ENCODE measurements at regions not wholly inside any gene's neighbourhood (a gene's known extent, or its start where the extent isn't known, plus 50 kb on each side); places are given as distances from the start of the nearest gene placed in this dataset.

DNA sequence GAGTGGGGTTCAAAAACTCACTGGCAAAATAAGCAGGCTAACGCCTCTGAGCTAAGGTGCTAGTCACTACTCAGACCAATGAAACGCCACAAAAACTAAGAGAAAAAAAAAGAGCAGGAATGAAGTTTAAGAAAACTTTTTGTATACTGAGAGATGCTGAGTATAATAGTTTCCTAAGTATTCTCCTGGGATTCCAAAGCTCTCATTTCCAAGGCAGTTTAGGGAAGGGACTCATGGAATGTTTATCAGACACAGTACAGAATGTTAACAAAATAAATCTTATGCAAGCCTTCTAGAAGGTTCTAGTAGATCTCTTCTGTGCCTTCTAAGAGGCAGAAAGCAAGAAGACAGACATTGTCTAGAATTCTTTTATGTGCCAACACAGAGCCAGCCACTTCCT is 361.9 kb downstream of the MTRR start:
- RAD21 ChIA-PET (ENCODE audit: low non-redundant PET in 1 of 2, low total read pairs in 2 of 2, uncharacterized antibody in 2 of 2, unreplicated experiment in 2 of 2) = no interaction called here
- Histone ChIP-seq H3K4me1 (ENCODE audit: control insufficient read depth in 1 of 2, insufficient read depth in 2 of 2, low read length in 2 of 2) (no peaks in the 10 kb centered on the region), H3K79me2 (ENCODE audit: insufficient read depth, low read length) (no peaks in the 10 kb centered on the region), H3K4me3 (replicated peaks in 1 of 2; ENCODE audit: low read depth in 1 of 2, low read length in 2 of 2) (no peak overlapping the region), H3K4me2 (ENCODE audit: low read length) (no peak overlapping the region), H3K27ac (ENCODE audit: low read depth, low read length) (no peak overlapping the region), H2AFZ (ENCODE audit: low read depth, low read length, poor library complexity, severe bottlenecking) (no peak overlapping the region), H3K27me3 (ENCODE audit: insufficient read depth, low read length) (no peaks in the 10 kb centered on the region), H3K9me3 (ENCODE audit: control insufficient read depth in 1 of 2, insufficient read depth in 1 of 2, low read depth in 1 of 2, low read length in 2 of 2) (peaks cover 0 to 22% of the 10 kb centered on the region in 2 experiments; a peak in 2 of 4 replicates), H3K9ac (ENCODE audit: low read length) (no peak overlapping the region), H3K9me2 (ENCODE audit: insufficient read depth) (no peaks in the 10 kb centered on the region), H3K36me3 (ENCODE audit: control insufficient read depth in 1 of 2, insufficient read depth in 2 of 2, low read length in 2 of 2) (no peaks in the 10 kb centered on the region), H4K20me1 (ENCODE audit: insufficient read depth) (no peaks in the 10 kb centered on the region)
- DNase-seq (ENCODE audit: low read depth, low spot score) (no peak), ATAC-seq (no peak)
- no peak for TF ChIP-seq EZH2 (IDR thresholded peaks at IDR 0.05)
- BruUV-seq (replicated peaks) = no TSS peak
- intact Hi-C loops (cut with micrococcal nuclease) = no loop called here
- CTCF ChIA-PET = no interaction called here
- POLR2A ChIA-PET = no interaction called here

DNA sequence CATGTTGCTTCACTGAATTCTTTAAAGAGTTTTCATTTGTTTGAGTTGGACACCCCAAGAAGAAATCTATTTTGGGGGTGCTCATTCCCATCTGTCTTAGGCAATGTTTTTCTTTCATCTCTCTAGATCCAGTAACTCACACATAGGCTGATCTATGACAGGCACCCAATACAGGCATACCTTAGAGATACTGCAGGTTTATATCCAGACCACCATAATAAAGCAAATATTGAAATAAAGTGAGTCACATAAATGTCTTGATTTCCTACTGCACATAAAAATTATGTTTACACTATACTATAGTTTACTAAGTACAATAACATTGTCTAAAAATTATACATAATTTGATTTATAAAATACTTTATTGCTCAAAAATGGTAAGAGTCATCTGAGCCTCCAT is 364.5 kb downstream of the MTRR start:
- Histone ChIP-seq H3K9me2 (ENCODE audit: insufficient read depth) (no peaks in the 10 kb centered on the region), H3K4me3 (replicated peaks in 1 of 2; ENCODE audit: low read depth in 1 of 2, low read length in 2 of 2) (no peak overlapping the region), H3K27me3 (ENCODE audit: insufficient read depth, low read length) (no peaks in the 10 kb centered on the region), H3K27ac (ENCODE audit: low read depth, low read length) (no peak overlapping the region), H3K9me3 (ENCODE audit: control insufficient read depth in 1 of 2, insufficient read depth in 1 of 2, low read depth in 1 of 2, low read length in 2 of 2) (peaks cover 0 to 26% of the 10 kb centered on the region in 2 experiments; a peak in 2 of 4 replicates), H3K4me2 (ENCODE audit: low read length) (no peak overlapping the region), H3K36me3 (ENCODE audit: control insufficient read depth in 1 of 2, insufficient read depth in 2 of 2, low read length in 2 of 2) (no peaks in the 10 kb centered on the region), H3K9ac (ENCODE audit: low read length) (no peak overlapping the region), H4K20me1 (ENCODE audit: insufficient read depth) (no peaks in the 10 kb centered on the region), H3K79me2 (ENCODE audit: insufficient read depth, low read length) (no peaks in the 10 kb centered on the region), H3K4me1 (ENCODE audit: control insufficient read depth in 1 of 2, insufficient read depth in 2 of 2, low read length in 2 of 2) (no peaks in the 10 kb centered on the region), H2AFZ (ENCODE audit: low read depth, low read length, poor library complexity, severe bottlenecking) (no peak overlapping the region)
- no TSS peak for BruUV-seq (replicated peaks)
- DNase-seq (ENCODE audit: low read depth, low spot score) (no peak), ATAC-seq (no peak)
- intact Hi-C loops (cut with micrococcal nuclease) = no loop called here
- ChIA-PET CTCF (no interaction called here), POLR2A (no interaction called here), RAD21 (ENCODE audit: low non-redundant PET in 1 of 2, low total read pairs in 2 of 2, uncharacterized antibody in 2 of 2, unreplicated experiment in 2 of 2) (no interaction called here)
- TF ChIP-seq EGR1 (IDR thresholded peaks at IDR 0.05; ENCODE audit: low read depth) = no peak
- no peak for TF ChIP-seq POLR2A (IDR thresholded peaks at IDR 0.05; ENCODE audit: borderline replicate concordance, extremely low read depth, insufficient read depth, insufficient read length)
- TF ChIP-seq ZNF274 (IDR thresholded peaks at IDR 0.05; ENCODE audit: low read depth, low read length) = no peak
- TF ChIP-seq, protein P1, sequence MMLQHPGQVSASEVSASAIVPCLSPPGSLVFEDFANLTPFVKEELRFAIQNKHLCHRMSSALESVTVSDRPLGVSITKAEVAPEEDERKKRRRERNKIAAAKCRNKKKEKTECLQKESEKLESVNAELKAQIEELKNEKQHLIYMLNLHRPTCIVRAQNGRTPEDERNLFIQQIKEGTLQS (IDR thresholded peaks at IDR 0.05) = no peak
- no peak for TF ChIP-seq TCF7L2 (IDR thresholded peaks at IDR 0.05; ENCODE audit: borderline replicate concordance, extremely low read depth, insufficient read depth, insufficient read length)
- TF ChIP-seq ELF1 (IDR thresholded peaks at IDR 0.05; ENCODE audit: borderline replicate concordance, low read depth) = no peak
- TF ChIP-seq, protein P2, sequence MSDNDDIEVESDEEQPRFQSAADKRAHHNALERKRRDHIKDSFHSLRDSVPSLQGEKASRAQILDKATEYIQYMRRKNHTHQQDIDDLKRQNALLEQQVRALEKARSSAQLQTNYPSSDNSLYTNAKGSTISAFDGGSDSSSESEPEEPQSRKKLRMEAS (IDR thresholded peaks at IDR 0.05) = no peak
- no peak for TF ChIP-seq RAD21 (IDR thresholded peaks at IDR 0.05; ENCODE audit: low read depth)
- no peak for TF ChIP-seq CBX3 (IDR thresholded peaks at IDR 0.05; ENCODE audit: low read depth)
- TF ChIP-seq, protein P3, sequence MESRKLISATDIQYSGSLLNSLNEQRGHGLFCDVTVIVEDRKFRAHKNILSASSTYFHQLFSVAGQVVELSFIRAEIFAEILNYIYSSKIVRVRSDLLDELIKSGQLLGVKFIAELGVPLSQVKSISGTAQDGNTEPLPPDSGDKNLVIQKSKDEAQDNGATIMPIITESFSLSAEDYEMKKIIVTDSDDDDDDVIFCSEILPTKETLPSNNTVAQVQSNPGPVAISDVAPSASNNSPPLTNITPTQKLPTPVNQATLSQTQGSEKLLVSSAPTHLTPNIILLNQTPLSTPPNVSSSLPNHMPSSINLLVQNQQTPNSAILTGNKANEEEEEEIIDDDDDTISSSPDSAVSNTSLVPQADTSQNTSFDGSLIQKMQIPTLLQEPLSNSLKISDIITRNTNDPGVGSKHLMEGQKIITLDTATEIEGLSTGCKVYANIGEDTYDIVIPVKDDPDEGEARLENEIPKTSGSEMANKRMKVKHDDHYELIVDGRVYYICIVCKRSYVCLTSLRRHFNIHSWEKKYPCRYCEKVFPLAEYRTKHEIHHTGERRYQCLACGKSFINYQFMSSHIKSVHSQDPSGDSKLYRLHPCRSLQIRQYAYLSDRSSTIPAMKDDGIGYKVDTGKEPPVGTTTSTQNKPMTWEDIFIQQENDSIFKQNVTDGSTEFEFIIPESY (IDR thresholded peaks at IDR 0.05; ENCODE audit: extremely low read depth, insufficient replicate concordance, low read length) = no peak
- TF ChIP-seq, protein P4, sequence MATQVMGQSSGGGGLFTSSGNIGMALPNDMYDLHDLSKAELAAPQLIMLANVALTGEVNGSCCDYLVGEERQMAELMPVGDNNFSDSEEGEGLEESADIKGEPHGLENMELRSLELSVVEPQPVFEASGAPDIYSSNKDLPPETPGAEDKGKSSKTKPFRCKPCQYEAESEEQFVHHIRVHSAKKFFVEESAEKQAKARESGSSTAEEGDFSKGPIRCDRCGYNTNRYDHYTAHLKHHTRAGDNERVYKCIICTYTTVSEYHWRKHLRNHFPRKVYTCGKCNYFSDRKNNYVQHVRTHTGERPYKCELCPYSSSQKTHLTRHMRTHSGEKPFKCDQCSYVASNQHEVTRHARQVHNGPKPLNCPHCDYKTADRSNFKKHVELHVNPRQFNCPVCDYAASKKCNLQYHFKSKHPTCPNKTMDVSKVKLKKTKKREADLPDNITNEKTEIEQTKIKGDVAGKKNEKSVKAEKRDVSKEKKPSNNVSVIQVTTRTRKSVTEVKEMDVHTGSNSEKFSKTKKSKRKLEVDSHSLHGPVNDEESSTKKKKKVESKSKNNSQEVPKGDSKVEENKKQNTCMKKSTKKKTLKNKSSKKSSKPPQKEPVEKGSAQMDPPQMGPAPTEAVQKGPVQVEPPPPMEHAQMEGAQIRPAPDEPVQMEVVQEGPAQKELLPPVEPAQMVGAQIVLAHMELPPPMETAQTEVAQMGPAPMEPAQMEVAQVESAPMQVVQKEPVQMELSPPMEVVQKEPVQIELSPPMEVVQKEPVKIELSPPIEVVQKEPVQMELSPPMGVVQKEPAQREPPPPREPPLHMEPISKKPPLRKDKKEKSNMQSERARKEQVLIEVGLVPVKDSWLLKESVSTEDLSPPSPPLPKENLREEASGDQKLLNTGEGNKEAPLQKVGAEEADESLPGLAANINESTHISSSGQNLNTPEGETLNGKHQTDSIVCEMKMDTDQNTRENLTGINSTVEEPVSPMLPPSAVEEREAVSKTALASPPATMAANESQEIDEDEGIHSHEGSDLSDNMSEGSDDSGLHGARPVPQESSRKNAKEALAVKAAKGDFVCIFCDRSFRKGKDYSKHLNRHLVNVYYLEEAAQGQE (IDR thresholded peaks at IDR 0.05; ENCODE audit: low read depth) = no peak
- no peak for TF ChIP-seq SIN3A (IDR thresholded peaks at IDR 0.05; ENCODE audit: low read depth)
- no peak for TF ChIP-seq SRF (IDR thresholded peaks at IDR 0.05; ENCODE audit: low read depth)
- TF ChIP-seq JUND (IDR thresholded peaks at IDR 0.05) = no peak
- TF ChIP-seq EZH2phosphoT487 (IDR thresholded peaks at IDR 0.05; ENCODE audit: borderline replicate concordance) = no peak
- TF ChIP-seq FOSL1 (IDR thresholded peaks at IDR 0.05; ENCODE audit: low read depth) = no peak
